ENCODE measurements at regions not wholly inside any gene's neighbourhood (a gene's known extent, or its start where the extent isn't known, plus 50 kb on each side); places are given as distances from the start of the nearest gene placed in this dataset.

GRCh38 chr4:83850435-83850834 lies 314.5 kb downstream of the GPAT3 start:
- TF ChIP-seq CTCF (conservative IDR thresholded peaks at IDR 0.05; ENCODE audit: low read depth, low read length) (no peak), MXI1 (IDR thresholded peaks at IDR 0.05; ENCODE audit: borderline replicate concordance, low read depth, low read length) (no peak), POLR2A (IDR thresholded peaks at IDR 0.05; ENCODE audit: low read depth, low read length) (no peak), MAFK (IDR thresholded peaks at IDR 0.05; ENCODE audit: low read depth, low read length) (no peak), MAZ (IDR thresholded peaks at IDR 0.05; ENCODE audit: borderline replicate concordance, low read depth, low read length) (no peak), USF2 (IDR thresholded peaks at IDR 0.05; ENCODE audit: low read depth, low read length) (no peak), RCOR1 (IDR thresholded peaks at IDR 0.05; ENCODE audit: insufficient replicate concordance, low read length) (no peak), ELK1 (IDR thresholded peaks at IDR 0.05; ENCODE audit: borderline replicate concordance, low read depth, low read length) (no peak), SMC3 (IDR thresholded peaks at IDR 0.05; ENCODE audit: low read depth, low read length) (no peak), BHLHE40 (IDR thresholded peaks at IDR 0.05; ENCODE audit: low read depth, low read length) (no peak), CEBPB (IDR thresholded peaks at IDR 0.05; ENCODE audit: low read depth, low read length) (no peak), RAD21 (IDR thresholded peaks at IDR 0.05; ENCODE audit: low read length) (no peak), RFX5 (IDR thresholded peaks at IDR 0.05; ENCODE audit: low read depth, low read length) (no peak), FOS (IDR thresholded peaks at IDR 0.05; ENCODE audit: low read depth, low read length) (no peak)

Data from IMR-90 (cell line).